Chondrocyte (in vitro differentiated cells): ENCODE measurements at regions not wholly inside any gene's neighbourhood (a gene's known extent, or its start where the extent isn't known, plus 50 kb on each side); places are given as distances from the start of the nearest gene placed in this dataset.
"Not testable (repeated sequence)": the region's sequence is repeated elsewhere in the genome, so short reads cannot be mapped to it uniquely, and the experiment has no call there.

Source experiments
- DNase-seq: peaks from one replicate; pipeline ENCODE4 v3.0.0; 2021; ENCODE audit warnings: mixed read lengths, low spot score
- H3K27ac Mint-ChIP-seq: one replicate; pipeline ENCODE4 v1.8.0; 2021; ENCODE audit warnings: mild to moderate bottlenecking, moderate library complexity, mixed read lengths; ENCODE audit not compliant: unreplicated experiment
- H3K27me3 Mint-ChIP-seq: 2 replicates; pipeline ENCODE4 v1.8.0; 2021; ENCODE audit warnings: low read depth, mixed read lengths
- H3K36me3 Mint-ChIP-seq: 2 replicates; pipeline ENCODE4 v1.8.0; 2021; ENCODE audit warnings: low read depth, mixed read lengths
- H3K4me1 Mint-ChIP-seq: 2 replicates; pipeline ENCODE4 v1.8.0; 2021; ENCODE audit warnings: low read depth, mild to moderate bottlenecking, mixed read lengths
- H3K4me3 Mint-ChIP-seq: one replicate; pipeline ENCODE4 v1.8.0; 2021; ENCODE audit warnings: mild to moderate bottlenecking, moderate library complexity, mixed read lengths; ENCODE audit not compliant: unreplicated experiment
- H3K9me3 Mint-ChIP-seq: 2 replicates; pipeline ENCODE4 v1.8.0; 2021; ENCODE audit warnings: low read depth, mixed read lengths
- CTCF ChIP-seq: fragments of 200-600 bp; sonication (generic); IDR thresholded peaks from 2 replicates; pipeline ENCODE4 v1.5.0; 2021; ENCODE audit warnings: antibody characterized with exemption, mild to moderate bottlenecking, moderate library complexity

GRCh38 chr3:20524328-20524727, 338.3 kb upstream of the SGO1 start:
- H3K9me3 Mint-ChIP-seq = peaks cover 13% of the 10 kb centered on the region
- H3K27ac Mint-ChIP-seq = no peak overlapping the region
- H3K36me3 Mint-ChIP-seq = peaks cover 3% of the 10 kb centered on the region
- peaks cover 7% of the 10 kb centered on the region for H3K27me3 Mint-ChIP-seq
- DNase-seq = no peak
- TF ChIP-seq CTCF = no peak
- no peaks in the 10 kb centered on the region for H3K4me1 Mint-ChIP-seq
- H3K4me3 Mint-ChIP-seq = no peak overlapping the region

GRCh38 chr3:20523293-20523692, 337.3 kb upstream of the SGO1 start:
- H3K4me3 Mint-ChIP-seq = no peak overlapping the region
- peaks cover 3% of the 10 kb centered on the region for H3K36me3 Mint-ChIP-seq
- no peak for DNase-seq
- H3K27ac Mint-ChIP-seq = no peak overlapping the region
- H3K4me1 Mint-ChIP-seq = no peaks in the 10 kb centered on the region
- H3K27me3 Mint-ChIP-seq = peaks cover 7% of the 10 kb centered on the region
- peaks cover 13% of the 10 kb centered on the region for H3K9me3 Mint-ChIP-seq
- no peak for TF ChIP-seq CTCF

- not testable (repeated sequence) for DNase-seq, H3K4me1 Mint-ChIP-seq, H3K27me3 Mint-ChIP-seq, H3K27ac Mint-ChIP-seq, H3K36me3 Mint-ChIP-seq, H3K4me3 Mint-ChIP-seq
- H3K9me3 Mint-ChIP-seq = peaks cover 13% of the 10 kb centered on the region
Observed at GRCh38 chr3:20517316-20517715, 331.3 kb upstream of the SGO1 start.

GRCh38 chr3:20516311-20516710, 330.3 kb upstream of the SGO1 start:
- no peak for DNase-seq
- peaks cover 5% of the 10 kb centered on the region for H3K36me3 Mint-ChIP-seq
- peaks cover 2% of the 10 kb centered on the region for H3K4me1 Mint-ChIP-seq
- H3K4me3 Mint-ChIP-seq = no peak overlapping the region
- peaks cover 15% of the 10 kb centered on the region for H3K9me3 Mint-ChIP-seq
- peaks cover 6% of the 10 kb centered on the region for H3K27me3 Mint-ChIP-seq
- no peak for TF ChIP-seq CTCF
- no peak overlapping the region for H3K27ac Mint-ChIP-seq

- DNase-seq = no peak
- Mint-ChIP-seq H3K27ac (no peak overlapping the region), H3K4me3 (no peak overlapping the region), H3K36me3 (peaks cover 5% of the 10 kb centered on the region), H3K27me3 (peaks cover 6% of the 10 kb centered on the region), H3K9me3 (peaks cover 15% of the 10 kb centered on the region), H3K4me1 (peaks cover 2% of the 10 kb centered on the region)
- no peak for TF ChIP-seq CTCF
Observed at GRCh38 chr3:20515834-20516233, 329.8 kb upstream of the SGO1 start.

GRCh38 chr3:20511863-20512505, 326.0 kb upstream of the SGO1 start:
- DNase-seq = no peak
- H3K4me1 Mint-ChIP-seq = peaks cover 2% of the 10 kb centered on the region
- TF ChIP-seq CTCF = peak; percentile 90

More at GRCh38 chr3:20511863-20512505, 326.0 kb upstream of the SGO1 start:
- H3K27me3 Mint-ChIP-seq = peaks cover 4% of the 10 kb centered on the region
- no peak overlapping the region for H3K27ac Mint-ChIP-seq
- H3K9me3 Mint-ChIP-seq = peaks cover 2% of the 10 kb centered on the region
- no peak overlapping the region for H3K4me3 Mint-ChIP-seq
- peaks cover 2% of the 10 kb centered on the region for H3K36me3 Mint-ChIP-seq
